Progenitor cell of endocrine pancreas (in vitro differentiated cells): ENCODE measurements at regions not wholly inside any gene's neighbourhood (a gene's known extent, or its start where the extent isn't known, plus 50 kb on each side); places are given as distances from the start of the nearest gene placed in this dataset.
A peak's percentile ranks its signal among the peaks of the same experiment; 100 is the strongest.

ENCODE experiments used
- DNase-seq: peaks from one replicate; pipeline ENCODE4 v3.0.0; 2021; ENCODE audit warnings: low spot score; ENCODE audit not compliant: unreplicated experiment
- H3K27ac Mint-ChIP-seq: 2 replicates; pipeline ENCODE4 v1.8.0; 2021; ENCODE audit warnings: mild to moderate bottlenecking, moderate library complexity, mixed read lengths
- H3K27me3 Mint-ChIP-seq: 2 replicates; pipeline ENCODE4 v1.8.0; 2021; ENCODE audit warnings: mixed read lengths
- H3K36me3 Mint-ChIP-seq: 2 replicates; pipeline ENCODE4 v1.8.0; 2022; ENCODE audit warnings: mixed read lengths; ENCODE audit not compliant: insufficient read depth
- H3K4me1 Mint-ChIP-seq: 2 replicates; pipeline ENCODE4 v1.8.0; 2021; ENCODE audit warnings: low read depth, mixed read lengths
- H3K4me3 Mint-ChIP-seq: 2 replicates; pipeline ENCODE4 v1.8.0; 2021; ENCODE audit warnings: low read depth, mild to moderate bottlenecking, moderate library complexity, mixed read lengths
- H3K9me3 Mint-ChIP-seq: 2 replicates; pipeline ENCODE4 v1.8.0; 2021; ENCODE audit warnings: low read depth, mixed read lengths
- CTCF ChIP-seq: fragments of 200-600 bp; sonication (generic); IDR thresholded peaks from one replicate; pipeline ENCODE4 v1.5.0; 2021; ENCODE audit warnings: antibody characterized with exemption, mild to moderate bottlenecking; ENCODE audit not compliant: unreplicated experiment

GRCh38 chr3:24765399-24765798, 270.7 kb upstream of the THRB start:
- no peak for TF ChIP-seq CTCF
- Mint-ChIP-seq H3K9me3 (no peaks in the 10 kb centered on the region), H3K4me1 (no peaks in the 10 kb centered on the region), H3K4me3 (no peak overlapping the region), H3K36me3 (no peaks in the 10 kb centered on the region), H3K27ac (no peak overlapping the region), H3K27me3 (no peaks in the 10 kb centered on the region)
- no peak for DNase-seq

DNA sequence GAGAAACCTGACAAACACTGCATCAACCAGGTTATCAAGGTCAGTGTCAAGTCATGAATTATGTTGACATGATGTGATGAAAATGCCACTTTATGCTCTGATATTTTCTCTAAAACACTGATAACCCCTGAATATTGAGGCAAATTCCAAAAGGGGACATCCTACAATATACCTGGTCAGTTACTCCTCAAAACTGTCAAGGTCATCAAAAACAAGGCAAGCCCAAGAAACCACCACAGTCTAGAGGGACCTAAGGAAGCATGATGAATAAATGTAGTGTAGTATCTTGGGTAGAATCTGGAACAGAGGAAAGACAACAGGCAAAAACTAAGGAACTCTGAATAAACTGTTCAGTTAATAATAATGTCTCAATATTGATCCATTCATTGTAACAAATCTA, 275.3 kb upstream of the THRB start:
- TF ChIP-seq CTCF = no peak
- Mint-ChIP-seq H3K36me3 (no peaks in the 10 kb centered on the region), H3K9me3 (no peaks in the 10 kb centered on the region), H3K27me3 (no peaks in the 10 kb centered on the region), H3K4me1 (peaks cover 3% of the 10 kb centered on the region), H3K4me3 (no peak overlapping the region), H3K27ac (no peak overlapping the region)
- no peak for DNase-seq

DNA sequence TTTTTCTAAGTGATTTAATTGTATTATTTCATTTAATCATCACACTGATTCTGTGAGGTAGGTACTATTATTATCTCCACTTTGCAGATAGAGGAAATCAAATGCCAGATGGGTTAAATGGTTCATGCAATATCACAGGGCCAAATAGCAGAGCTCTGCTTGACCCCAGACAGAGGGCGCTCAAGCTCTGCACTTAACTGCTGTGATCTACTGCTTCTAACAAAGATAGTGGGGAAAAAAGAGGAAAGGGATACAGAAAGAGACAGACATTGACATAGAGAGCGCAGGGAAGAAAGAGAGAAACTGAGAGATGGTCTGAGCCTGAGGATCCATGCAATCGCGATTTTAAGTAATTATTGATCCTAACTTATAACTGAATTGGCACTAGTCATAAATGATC, 279.1 kb upstream of the THRB start:
- peak; percentile 43 for DNase-seq
- peaks cover 11% of the 10 kb centered on the region for H3K9me3 Mint-ChIP-seq
- peaks cover 3% of the 10 kb centered on the region for H3K4me1 Mint-ChIP-seq
- H3K27me3 Mint-ChIP-seq = no peaks in the 10 kb centered on the region
- H3K36me3 Mint-ChIP-seq = no peaks in the 10 kb centered on the region
- TF ChIP-seq CTCF = peak; percentile 94
- H3K27ac Mint-ChIP-seq = no peak overlapping the region
- H3K4me3 Mint-ChIP-seq = no peak overlapping the region

DNA sequence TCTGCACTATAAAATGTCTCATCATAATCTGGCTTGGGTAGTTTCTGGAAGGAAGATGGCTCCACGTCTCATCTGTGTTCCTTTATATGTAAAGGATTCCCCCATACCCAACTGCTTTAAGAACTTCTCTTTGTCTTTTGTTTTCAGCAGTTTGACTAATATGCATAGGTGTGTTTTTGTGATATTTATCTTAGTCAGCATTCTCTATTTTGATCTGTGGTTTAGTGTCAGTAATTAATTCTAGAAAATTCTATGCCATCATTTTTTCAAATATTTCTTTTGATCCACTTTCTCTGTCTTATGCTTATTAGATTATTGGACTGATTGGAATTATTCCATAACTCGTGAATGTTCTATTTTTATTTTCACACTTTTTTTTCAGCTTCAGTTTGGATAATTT, 286.3 kb upstream of the THRB start:
- TF ChIP-seq CTCF = no peak
- no peaks in the 10 kb centered on the region for H3K27me3 Mint-ChIP-seq
- H3K27ac Mint-ChIP-seq = no peak overlapping the region
- no peak for DNase-seq
- H3K9me3 Mint-ChIP-seq = peaks cover 39% of the 10 kb centered on the region
- peaks cover 7% of the 10 kb centered on the region for H3K36me3 Mint-ChIP-seq
- no peaks in the 10 kb centered on the region for H3K4me1 Mint-ChIP-seq
- no peak overlapping the region for H3K4me3 Mint-ChIP-seq

DNA sequence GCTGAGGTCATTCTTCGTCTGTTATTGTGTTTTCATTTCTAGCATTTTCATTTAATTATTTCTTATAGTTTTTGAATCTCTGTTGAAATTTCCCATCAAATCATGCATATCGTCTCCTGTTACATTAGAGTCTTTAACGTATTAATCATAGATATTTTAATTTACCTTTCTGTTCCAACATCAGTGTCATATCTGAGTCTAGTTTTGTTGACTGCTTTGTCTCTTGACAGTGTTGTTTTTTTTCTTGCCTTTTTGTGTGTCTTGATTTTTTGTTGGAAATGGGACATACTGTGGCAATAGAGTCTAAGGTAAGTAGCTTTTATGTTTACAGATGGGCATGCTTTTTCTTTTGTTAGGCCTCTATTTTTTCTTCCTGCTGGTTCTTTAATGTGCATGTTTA, 286.8 kb upstream of the THRB start:
- Mint-ChIP-seq H3K4me3 (no peak overlapping the region), H3K9me3 (peaks cover 39% of the 10 kb centered on the region), H3K27me3 (no peaks in the 10 kb centered on the region)

More for the DNA sequence above, 286.8 kb upstream of the THRB start:
- no peak for DNase-seq
- Mint-ChIP-seq H3K36me3 (peaks cover 7% of the 10 kb centered on the region), H3K4me1 (peaks cover under 1% of the 10 kb centered on the region), H3K27ac (no peak overlapping the region)
- TF ChIP-seq CTCF = no peak
